KBM-7 (cell line): ENCODE measurements at regions not wholly inside any gene's neighbourhood (a gene's known extent, or its start where the extent isn't known, plus 50 kb on each side); places are given as distances from the start of the nearest gene placed in this dataset.

Experiments
- DNase-seq: peaks from one replicate; pipeline ENCODE4 v3.0.0-alpha.2; 2015
- in situ Hi-C: fragments of 300-500 bp; cut with MboI; formaldehyde crosslinking; loops from 2 replicates; pipeline ENCODE4 v1.14.3; 2020; ENCODE audit warnings: low sequenced_read_pairs, low pct_unique_long_range_greater_than_20kb, mixed read lengths

GRCh38 chr5:98569288-98569687, 204.2 kb upstream of the RGMB start:
- in situ Hi-C loops: no loop called here
- DNase-seq: no peak

DNA sequence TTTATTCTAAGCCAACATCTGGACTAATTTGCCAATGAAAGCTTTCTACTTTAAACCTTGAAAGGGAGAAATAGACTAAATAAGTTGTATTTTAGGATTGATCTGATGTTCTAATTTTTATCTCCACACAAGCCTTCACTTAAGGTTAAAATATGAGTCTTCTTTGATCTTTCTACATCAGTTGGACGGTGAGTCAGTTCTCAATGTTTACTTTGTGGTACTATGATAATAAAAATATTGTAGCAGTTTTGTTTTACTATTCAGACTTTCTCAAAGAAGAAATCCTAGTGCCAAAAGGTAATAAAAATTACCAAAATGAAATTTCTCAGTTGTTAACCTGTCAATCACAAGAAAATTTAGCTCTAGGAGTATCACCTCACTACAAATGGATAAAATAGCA, 203.5 kb upstream of the RGMB start:
- in situ Hi-C loops: no loop called here
- DNase-seq: no peak

- in situ Hi-C loops: no loop called here
- no peak for DNase-seq
Observed at GRCh38 chr5:98570661-98571191, 202.7 kb upstream of the RGMB start.

DNA sequence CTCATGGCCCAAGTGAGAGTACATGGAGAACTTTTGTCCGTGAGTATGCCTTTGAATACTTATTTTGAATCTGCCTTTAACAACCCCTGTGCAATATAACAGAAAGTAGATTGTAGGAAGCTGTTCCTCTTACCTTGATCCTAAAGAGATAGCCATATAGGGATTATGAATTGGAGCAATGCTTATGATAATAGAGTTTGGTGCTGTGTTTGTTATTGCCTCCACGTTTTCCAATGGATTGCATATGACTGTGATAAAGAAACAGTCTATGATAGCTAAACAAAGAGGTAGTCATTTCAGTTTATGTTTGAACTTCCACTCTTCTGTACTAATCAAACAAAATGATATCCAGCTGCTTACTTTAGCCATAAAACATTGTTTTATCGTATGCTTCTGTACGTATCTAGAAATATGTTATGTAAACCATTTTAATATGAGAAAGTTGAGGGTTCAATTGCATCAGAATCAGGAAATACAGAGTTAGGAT, 199.6 kb upstream of the RGMB start:
- no peak for DNase-seq
- in situ Hi-C loops: no loop called here

- DNase-seq: no peak
- in situ Hi-C loops: no loop called here
Observed at GRCh38 chr5:98576275-98576674, 197.2 kb upstream of the RGMB start.

GRCh38 chr5:98578438-98578837, 195.0 kb upstream of the RGMB start:
- DNase-seq: no peak
- in situ Hi-C loops: no loop called here

GRCh38 chr5:98581112-98581997, 192.1 kb upstream of the RGMB start:
- DNase-seq: no peak
- in situ Hi-C loops: no loop called here

DNA sequence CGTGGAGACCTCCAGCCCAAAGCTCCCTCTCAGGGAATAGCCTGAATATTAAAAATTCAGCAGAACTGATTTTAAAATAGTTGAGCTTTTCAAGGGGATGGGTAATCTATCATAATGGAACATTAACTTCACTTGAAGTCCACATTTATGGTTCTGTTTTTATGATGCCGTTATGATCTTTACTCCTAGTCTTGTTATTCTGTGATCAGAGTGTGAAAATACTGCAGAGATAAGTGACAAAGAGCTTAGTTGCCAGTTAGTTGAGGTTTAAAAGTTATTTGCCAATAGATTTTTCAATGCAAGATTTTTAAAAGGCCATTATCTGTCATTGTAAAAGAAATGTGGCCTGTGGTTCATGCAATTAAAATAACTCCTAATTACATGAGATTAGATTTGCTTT, 189.9 kb upstream of the RGMB start:
- in situ Hi-C loops: no loop called here
- DNase-seq: no peak

GRCh38 chr5:98585661-98586310, 187.7 kb upstream of the RGMB start:
- in situ Hi-C loops: no loop called here
- DNase-seq: no peak

- DNase-seq: no peak
- in situ Hi-C loops: no loop called here
Observed at GRCh38 chr5:98586581-98586980, 186.9 kb upstream of the RGMB start.

GRCh38 chr5:98587166-98587565, 186.3 kb upstream of the RGMB start:
- in situ Hi-C loops: no loop called here
- no peak for DNase-seq

DNA sequence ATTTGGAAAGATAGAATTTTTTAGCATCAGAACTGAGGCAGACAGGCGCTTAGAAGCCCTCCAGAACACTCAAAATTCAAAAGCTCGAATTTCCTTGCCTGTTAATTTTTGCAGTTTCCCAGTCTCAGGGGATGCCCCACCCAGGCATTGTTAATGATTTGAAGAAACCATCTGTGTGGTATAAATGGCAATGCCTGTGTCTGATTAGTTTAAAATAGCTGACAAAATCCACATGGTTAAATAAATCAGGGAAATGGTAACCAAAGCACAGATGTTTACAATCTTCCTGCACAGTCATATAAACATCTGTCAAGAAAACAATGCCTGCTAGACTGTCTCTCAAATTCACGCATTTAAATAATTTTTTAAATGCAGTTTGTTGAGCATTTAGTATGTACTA, 185.2 kb upstream of the RGMB start:
- no peak for DNase-seq
- in situ Hi-C loops: no loop called here

DNA sequence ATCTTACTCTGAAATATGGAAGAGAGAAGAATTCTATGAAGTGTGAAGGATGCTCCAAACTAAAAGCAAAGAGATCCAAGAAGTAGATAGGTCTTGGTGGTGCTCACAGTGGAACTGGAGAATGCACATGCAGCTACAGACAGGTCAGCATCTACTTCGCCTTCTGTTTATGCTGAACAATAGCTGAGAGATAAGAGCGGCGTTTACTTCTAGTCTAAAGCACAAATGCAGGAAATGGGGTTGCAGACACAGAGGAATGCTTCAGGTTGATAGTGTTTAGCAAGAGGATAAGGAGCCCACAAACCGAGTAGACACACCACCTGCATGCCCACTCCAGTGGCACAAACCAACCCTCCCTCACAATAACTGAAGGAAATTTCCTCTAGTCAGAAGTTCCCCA, 180.0 kb upstream of the RGMB start:
- in situ Hi-C loops: no loop called here
- DNase-seq: no peak

- DNase-seq: no peak
- in situ Hi-C loops: no loop called here
Observed at GRCh38 chr5:98594098-98594497, 179.4 kb upstream of the RGMB start.

DNA sequence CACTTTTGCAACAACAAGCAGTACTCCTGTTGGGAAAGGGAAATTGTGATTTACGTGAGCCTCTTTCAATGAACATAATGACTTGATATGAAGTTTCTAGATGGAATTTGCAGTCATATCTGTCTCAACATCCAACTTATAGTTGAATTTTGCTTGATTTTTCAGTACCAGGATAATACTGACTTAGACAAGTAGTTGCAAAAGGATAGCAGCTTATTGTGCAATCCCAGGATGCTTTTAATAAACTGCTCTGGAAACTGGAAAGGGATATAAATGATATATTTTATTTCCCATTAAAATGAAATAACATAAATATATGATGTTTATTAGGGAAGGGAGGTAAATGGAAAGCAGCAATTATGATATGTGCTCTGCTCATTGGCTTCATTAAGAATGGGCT, 174.4 kb upstream of the RGMB start:
- in situ Hi-C loops: no loop called here
- DNase-seq: no peak

- no peak for DNase-seq
- in situ Hi-C loops: no loop called here
Observed at GRCh38 chr5:98602534-98603112, 170.8 kb upstream of the RGMB start.

DNA sequence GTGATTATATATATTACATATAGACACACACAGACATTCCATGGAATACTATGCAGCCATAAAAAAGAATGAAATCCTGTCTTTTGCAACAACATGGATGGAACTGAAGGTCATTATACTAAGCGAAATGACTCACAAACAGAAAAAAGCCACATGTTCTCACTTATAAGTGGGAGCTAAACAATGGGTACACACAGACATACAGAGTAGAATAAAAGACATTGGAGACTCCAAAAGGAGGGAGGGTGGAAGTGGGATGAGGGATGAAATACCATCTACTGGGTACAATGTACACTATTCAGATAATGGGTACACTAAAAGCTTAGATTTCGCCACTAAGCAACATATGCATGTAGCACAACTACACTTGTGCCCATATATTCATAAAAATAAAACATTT, 170.0 kb upstream of the RGMB start:
- in situ Hi-C loops: no loop called here

DNA sequence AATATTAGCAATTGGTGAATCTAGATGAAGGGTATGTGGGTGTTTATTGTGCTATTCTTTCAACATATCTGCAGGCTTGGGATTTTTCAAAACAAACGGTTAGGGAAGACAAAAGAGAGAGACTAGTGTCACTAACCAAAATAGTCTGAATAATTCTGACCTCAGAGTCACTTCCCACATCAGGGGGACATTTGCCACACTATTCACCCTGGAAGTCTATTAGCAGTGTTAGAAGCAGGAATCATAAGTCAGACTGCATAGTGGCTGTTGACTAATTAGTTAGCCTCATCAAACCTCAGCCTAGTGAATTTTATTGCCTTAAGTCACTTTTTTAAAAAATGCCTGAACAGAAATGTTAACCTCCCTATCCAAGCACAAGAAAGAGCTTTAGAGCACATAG, 169.2 kb upstream of the RGMB start:
- in situ Hi-C loops: no loop called here
- no peak for DNase-seq

More for the DNA sequence above, 170.0 kb upstream of the RGMB start:
- DNase-seq: no peak

GRCh38 chr5:98604721-98605425, 168.6 kb upstream of the RGMB start:
- DNase-seq: no peak
- in situ Hi-C loops: no loop called here
